C1 segment of cervical spinal cord (tissue), 14 donors: ENCODE measurements at regions not wholly inside any gene's neighbourhood (a gene's known extent, or its start where the extent isn't known, plus 50 kb on each side); places are given as distances from the start of the nearest gene placed in this dataset.

ENCODE experiments used
- DNase-seq, 14 donors: peaks; one replicate each; lab custom pipeline; 2025; lab: John Stamatoyannopoulos, UW

GRCh38 chr4:96525898-96526297 is 686.0 kb downstream of the PDHA2 start:
- no peak for DNase-seq

DNA sequence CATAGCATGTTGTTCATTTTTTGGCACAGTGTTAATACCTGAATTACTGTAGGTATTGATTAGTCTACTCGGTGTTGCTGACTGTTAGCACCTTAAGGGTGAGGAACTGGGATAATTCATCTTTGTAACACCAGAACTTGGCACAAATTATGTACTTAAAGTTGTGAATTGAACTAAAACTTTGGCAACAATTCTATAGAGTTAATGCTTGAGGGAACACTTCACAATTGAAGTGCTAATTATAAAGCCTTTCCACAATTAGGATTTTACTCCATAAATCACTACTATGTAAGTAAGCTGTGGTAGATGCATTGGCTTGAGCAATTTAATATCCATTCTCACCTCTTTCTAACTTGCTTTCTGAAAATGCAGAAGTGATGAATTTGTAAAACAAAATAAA is 686.7 kb downstream of the PDHA2 start:
- no peak for DNase-seq

DNA sequence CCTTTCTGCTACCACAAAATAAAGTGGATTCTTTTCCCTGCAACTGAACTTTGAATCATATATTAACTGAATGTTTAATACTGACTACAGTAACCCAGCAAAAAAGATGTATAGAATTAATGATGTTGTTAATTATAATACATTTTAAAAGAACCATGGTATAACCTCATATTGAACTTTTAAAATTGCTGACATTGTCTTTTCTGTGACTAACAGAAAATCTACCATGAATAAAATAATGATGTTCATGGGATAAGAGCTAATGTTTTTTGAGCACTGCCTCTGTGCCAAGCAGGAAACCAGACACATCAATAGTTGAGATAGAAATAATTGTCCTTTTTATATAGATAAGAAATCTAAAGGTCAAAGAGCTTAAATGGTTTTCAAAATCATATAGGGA is 691.9 kb downstream of the PDHA2 start:
- DNase-seq: no peak

- no peak for DNase-seq
Measured at GRCh38 chr4:96543346-96543745, 703.5 kb downstream of the PDHA2 start.

- no peak for DNase-seq
Measured at GRCh38 chr4:96558466-96558865, 718.6 kb downstream of the PDHA2 start.

DNA sequence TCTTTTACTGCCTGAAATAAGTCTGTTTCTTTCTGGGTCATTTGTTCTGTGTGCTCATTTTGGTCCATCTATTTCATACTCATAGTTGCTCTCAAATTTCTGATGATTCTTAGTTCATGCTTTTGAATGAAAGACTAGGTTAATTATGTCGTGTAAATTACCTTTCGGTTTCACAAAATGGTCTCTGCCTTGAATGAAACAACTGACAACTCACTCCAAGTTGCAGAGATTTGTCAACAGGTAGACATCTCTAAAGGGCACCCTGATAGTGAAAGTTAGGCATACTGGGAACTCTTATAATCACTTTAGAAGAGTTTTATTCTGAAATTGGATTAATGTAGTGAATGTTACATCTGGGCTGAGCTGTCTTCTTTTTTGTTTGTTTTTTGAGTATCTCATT is 726.9 kb downstream of the PDHA2 start:
- DNase-seq: no peak

- no peak for DNase-seq
Measured at GRCh38 chr4:96585304-96585703, 745.4 kb downstream of the PDHA2 start.

- DNase-seq: no peak
Measured at GRCh38 chr4:96593422-96593821, 753.5 kb downstream of the PDHA2 start.

DNA sequence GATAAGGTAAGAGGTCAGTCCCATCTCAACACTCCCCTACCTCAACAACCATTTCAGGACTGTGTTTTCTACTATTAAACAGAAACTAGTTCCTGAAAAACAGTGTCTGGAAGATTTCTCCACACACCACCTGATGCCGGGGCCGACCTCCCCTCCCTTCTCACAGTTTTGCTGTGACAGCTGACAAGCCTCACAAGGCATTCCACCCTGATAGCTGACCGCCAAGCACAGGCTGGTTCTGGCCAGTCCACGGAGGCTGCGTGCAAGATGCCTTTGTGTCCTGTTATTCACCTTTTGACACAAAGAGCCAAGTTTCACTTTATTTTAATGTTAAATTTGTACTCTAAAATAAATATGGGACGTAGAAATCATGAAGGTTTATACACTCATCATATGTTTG is 758.6 kb downstream of the PDHA2 start:
- no peak for DNase-seq

DNA sequence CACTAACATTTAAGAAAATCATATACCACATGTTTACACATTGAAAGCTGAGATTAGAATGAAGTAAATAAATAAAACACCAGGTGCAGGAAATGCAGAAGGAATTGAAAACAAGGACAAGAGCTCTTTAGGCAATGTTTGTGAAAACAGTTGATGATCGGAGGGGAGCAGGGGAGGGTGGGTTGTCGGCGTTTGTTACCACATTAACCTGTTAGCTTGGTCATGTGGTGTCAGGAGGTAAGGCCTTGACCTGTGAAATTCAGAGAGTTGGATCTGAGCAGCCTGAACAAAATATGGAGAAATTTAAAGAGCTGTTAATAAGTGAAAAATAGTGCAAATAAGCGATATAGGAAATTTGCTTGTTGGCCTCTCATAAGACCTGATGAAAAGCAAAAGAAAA is 759.9 kb downstream of the PDHA2 start:
- DNase-seq: no peak

- no peak for DNase-seq
Measured at GRCh38 chr4:96602661-96603060, 762.8 kb downstream of the PDHA2 start.

GRCh38 chr4:96603641-96604040 is 763.7 kb downstream of the PDHA2 start:
- DNase-seq: no peak

- DNase-seq: no peak
Measured at GRCh38 chr4:96606451-96606850, 766.6 kb downstream of the PDHA2 start.

GRCh38 chr4:96626023-96626422 is 786.1 kb downstream of the PDHA2 start:
- no peak for DNase-seq

GRCh38 chr4:96630839-96631238 is 790.9 kb downstream of the PDHA2 start:
- no peak for DNase-seq

- no peak for DNase-seq
Measured at GRCh38 chr4:96637971-96638412, 798.1 kb downstream of the PDHA2 start.

GRCh38 chr4:96639932-96640331 is 800.0 kb downstream of the PDHA2 start:
- DNase-seq: no peak

DNA sequence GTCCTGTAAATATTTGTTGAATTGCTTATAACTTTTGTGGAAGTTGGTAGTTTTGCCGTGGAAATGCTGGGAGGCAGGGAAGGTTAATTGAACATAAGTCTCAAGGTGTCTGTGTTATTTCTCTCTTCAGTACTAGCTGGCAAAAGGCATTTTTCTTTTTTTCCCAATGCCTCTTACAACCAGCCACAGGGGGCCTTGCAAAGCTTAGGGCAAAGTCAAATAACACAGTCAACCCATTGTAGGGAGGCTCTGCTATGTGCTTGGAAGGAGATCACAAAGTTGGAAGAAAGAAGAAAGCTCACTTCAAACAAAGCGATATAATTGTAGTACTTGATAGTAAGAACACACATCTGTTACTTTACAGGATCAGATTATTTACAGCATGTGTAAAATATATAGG is 802.6 kb downstream of the PDHA2 start:
- no peak for DNase-seq

GRCh38 chr4:96646146-96646545 is 806.3 kb downstream of the PDHA2 start:
- DNase-seq: no peak

GRCh38 chr4:96649536-96649935 is 809.6 kb downstream of the PDHA2 start:
- no peak for DNase-seq

- no peak for DNase-seq
Measured at GRCh38 chr4:96652158-96652557, 812.3 kb downstream of the PDHA2 start.

DNA sequence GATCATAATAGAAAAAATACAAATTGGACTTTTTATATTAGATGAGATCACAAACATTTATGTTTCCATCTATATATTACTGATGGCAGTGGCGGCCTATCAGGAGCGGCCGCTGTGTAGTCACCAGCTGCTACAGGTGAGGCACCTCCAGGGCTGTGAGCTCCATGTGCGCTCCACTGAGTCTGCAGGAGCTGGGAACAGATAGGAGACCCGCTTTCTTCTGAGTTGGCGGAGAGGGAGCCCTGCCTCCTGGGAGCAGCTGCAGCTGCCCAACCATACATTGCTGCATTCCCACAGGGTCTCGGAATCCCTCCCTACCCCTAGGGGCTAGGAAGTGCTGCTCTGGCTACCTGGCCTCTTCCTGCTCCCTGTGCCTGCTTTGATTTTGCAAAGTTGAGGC is 812.9 kb downstream of the PDHA2 start:
- no peak for DNase-seq

DNA sequence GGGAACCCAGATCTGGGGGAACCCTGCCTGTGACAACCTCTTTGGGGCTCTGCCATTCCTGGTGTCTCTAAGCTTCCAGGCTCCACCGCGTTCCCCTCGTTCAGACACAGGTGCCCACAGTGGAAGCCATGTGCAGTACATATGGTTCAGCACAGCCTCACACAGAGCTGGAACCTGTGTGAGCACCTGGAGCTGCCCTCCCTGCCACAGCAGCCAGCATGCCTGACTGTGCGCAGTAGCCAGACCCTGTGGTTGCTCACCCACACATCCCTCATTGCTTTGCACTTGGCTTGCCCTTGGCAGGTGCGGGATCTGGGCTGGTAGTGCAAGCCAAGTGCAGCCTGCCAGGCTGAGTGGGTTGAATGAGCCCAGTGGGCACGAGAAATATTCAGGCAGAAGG is 814.2 kb downstream of the PDHA2 start:
- no peak for DNase-seq

DNA sequence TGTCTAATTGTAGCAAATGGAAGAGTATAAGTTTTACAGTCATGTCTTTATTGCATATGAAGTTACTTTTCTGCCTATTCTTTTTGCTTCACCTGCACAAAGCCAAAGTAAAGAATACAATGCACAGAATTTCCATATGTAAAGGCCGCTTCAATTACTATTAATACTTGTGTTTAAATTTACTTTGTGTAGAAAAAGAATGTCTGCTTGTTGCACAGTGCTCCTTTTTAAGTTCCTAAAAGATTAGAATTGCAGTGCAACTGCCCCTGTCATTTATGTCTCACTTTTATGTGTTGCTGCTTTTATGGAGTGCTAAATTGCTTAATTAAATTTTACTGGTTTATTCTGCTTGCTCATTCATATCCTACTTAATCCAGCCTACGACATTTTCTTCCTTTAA is 830.5 kb downstream of the PDHA2 start:
- no peak for DNase-seq

DNA sequence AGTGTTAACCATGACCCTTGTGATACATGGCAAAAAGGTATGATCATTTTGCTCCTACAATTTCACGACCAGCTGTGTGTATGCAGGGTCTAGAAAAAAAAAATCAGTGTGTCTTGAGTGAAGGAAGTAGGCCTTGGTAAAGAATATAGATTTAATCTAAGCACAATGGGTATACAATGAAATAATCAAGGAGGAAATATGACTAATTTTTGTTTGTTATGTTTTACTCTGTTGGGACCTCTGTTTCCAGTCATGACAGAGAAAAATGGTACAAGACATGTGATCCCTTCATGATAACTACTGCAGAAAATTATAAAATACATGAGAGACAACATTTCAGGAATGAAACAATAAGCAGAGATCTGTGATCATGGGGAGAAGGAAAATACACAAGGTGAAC is 835.5 kb downstream of the PDHA2 start:
- no peak for DNase-seq
